ENCODE measurements at regions not wholly inside any gene's neighbourhood (a gene's known extent, or its start where the extent isn't known, plus 50 kb on each side); places are given as distances from the start of the nearest gene placed in this dataset.

- TF ChIP-seq YY1 (IDR thresholded peaks at IDR 0.05; ENCODE audit: low read depth): no peak
- TF ChIP-seq REST (IDR thresholded peaks at IDR 0.05; ENCODE audit: low read depth): no peak
- no peak for TF ChIP-seq EP300 (IDR thresholded peaks at IDR 0.05; ENCODE audit: borderline replicate concordance)
- TF ChIP-seq CEBPB (IDR thresholded peaks at IDR 0.05): no peak
- no peak for TF ChIP-seq TAF1 (IDR thresholded peaks at IDR 0.05; ENCODE audit: low read depth)
- TF ChIP-seq MAX (IDR thresholded peaks at IDR 0.05): no peak
- TF ChIP-seq USF1 (IDR thresholded peaks at IDR 0.05): no peak
- TF ChIP-seq ZBTB7A (IDR thresholded peaks at IDR 0.05; ENCODE audit: low read depth): no peak
- no peak for TF ChIP-seq FOXM1 (IDR thresholded peaks at IDR 0.05; ENCODE audit: borderline replicate concordance, low read depth)
- no peak for TF ChIP-seq CREB1 (IDR thresholded peaks at IDR 0.05; ENCODE audit: low read depth)
- TF ChIP-seq RAD21 (IDR thresholded peaks at IDR 0.05; ENCODE audit: low read depth): no peak
These were observed 85.0 kb downstream of the NOG start for GRCh38 chr17:56678249-56679114.
